ENCODE measurements at regions not wholly inside any gene's neighbourhood (a gene's known extent, or its start where the extent isn't known, plus 50 kb on each side); places are given as distances from the start of the nearest gene placed in this dataset.

- no peak overlapping the region for H3K4me3 ChIP-seq
- no peak overlapping the region for H3K27ac ChIP-seq
These were observed 818.1 kb upstream of the SOX11 start for GRCh38 chr2:4873876-4874593.

DNA sequence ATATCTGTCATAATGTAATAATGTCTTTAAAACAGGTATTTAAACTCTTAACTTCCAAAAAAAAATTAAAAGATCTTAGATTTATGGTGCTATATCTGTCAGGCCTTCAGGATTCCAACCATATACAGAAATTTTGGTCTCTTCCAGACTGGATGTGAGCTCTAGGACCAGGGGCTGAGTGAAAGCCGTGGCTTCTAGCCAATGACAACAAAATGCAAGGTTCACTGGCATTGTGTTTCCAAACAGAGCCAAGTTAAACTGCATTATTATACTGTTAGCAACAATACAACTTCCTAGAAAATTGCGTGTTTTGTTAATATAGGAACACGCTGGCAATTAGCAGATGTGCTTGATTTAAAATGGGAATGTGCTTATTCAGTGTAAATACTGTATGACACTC is 809.8 kb upstream of the SOX11 start:
- H3K27ac ChIP-seq = no peak overlapping the region
- no peak overlapping the region for H3K4me3 ChIP-seq

- no peak overlapping the region for H3K4me3 ChIP-seq
These were observed 809.2 kb upstream of the SOX11 start for GRCh38 chr2:4882941-4883340.

GRCh38 chr2:4883375-4883774 is 808.8 kb upstream of the SOX11 start:
- Histone ChIP-seq H3K27ac (no peak overlapping the region), H3K4me3 (no peak overlapping the region)

More at GRCh38 chr2:4882941-4883340, 809.2 kb upstream of the SOX11 start:
- no peak overlapping the region for H3K27ac ChIP-seq

- Histone ChIP-seq H3K27ac (no peak overlapping the region), H3K4me3 (no peak overlapping the region)
These were observed 808.0 kb upstream of the SOX11 start for GRCh38 chr2:4884117-4884571.

- H3K27ac ChIP-seq = no peak overlapping the region
- no peak overlapping the region for H3K4me3 ChIP-seq
These were observed 800.8 kb upstream of the SOX11 start for GRCh38 chr2:4891394-4891793.

GRCh38 chr2:4895371-4895770 is 796.8 kb upstream of the SOX11 start:
- H3K27ac ChIP-seq = no peak overlapping the region
- H3K4me3 ChIP-seq = no peak overlapping the region

GRCh38 chr2:4898706-4899105 is 793.5 kb upstream of the SOX11 start:
- Histone ChIP-seq H3K27ac (no peak overlapping the region), H3K4me3 (no peak overlapping the region)

GRCh38 chr2:4900242-4900641 is 791.9 kb upstream of the SOX11 start:
- Histone ChIP-seq H3K4me3 (no peak overlapping the region), H3K27ac (no peak overlapping the region)

- Histone ChIP-seq H3K27ac (no peak overlapping the region), H3K4me3 (no peak overlapping the region)
These were observed 791.1 kb upstream of the SOX11 start for GRCh38 chr2:4900861-4901770.

DNA sequence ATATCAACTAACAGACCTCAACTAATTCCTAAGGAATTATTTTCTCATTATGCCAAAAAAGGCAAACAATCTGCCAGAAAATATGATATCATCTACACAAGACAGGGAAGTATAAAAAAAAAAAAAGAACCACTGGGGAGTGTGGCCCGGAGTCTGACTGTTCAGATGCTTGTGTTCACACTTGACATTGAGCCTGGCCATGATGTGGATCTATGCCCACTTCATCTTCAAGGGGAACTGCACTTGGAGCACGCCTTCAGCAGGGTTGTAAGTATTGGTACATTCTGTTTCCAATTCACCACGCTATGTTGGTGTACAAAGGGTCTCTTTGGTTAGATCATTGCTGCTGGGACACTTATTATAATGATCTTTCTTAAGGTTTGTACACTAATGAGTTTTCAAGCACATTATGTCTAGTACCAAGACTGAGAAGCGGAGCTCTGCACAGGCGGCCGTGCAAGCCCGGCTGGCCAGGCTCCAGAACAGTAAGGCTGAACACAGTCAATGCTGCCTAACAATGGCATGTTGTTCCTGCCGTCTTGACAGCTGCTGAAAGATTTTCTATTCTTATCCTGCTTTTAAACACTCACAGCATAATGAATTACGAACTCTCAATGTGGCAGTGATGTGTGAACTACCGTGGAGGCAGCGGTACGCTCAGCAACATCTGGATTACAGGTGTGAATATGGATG is 788.4 kb upstream of the SOX11 start:
- no peak overlapping the region for H3K4me3 ChIP-seq
- no peak overlapping the region for H3K27ac ChIP-seq

GRCh38 chr2:4908461-4908860 is 783.7 kb upstream of the SOX11 start:
- H3K4me3 ChIP-seq = no peak overlapping the region
- no peak overlapping the region for H3K27ac ChIP-seq

GRCh38 chr2:4909346-4910009 is 782.7 kb upstream of the SOX11 start:
- Histone ChIP-seq H3K4me3 (no peak overlapping the region), H3K27ac (no peak overlapping the region)

DNA sequence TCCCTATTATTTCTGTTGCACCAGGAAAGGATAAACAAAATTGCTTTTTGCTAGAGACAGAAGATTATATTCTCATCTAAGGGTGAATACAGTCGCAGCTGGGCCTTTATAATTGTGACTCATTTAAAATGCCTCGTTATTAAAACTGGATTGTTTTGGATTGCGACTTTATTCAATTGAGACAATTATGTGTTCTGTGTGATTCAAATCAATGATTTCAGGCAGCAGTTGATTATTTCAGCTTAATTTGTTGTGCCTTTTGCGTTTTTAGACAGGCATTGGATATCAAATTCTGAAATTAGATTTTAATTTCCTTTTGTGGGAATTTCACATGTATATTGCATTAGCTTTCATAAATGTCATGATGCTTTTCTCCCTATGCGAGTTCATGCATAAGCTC is 778.1 kb upstream of the SOX11 start:
- Histone ChIP-seq H3K4me3 (no peak overlapping the region), H3K27ac (no peak overlapping the region)

GRCh38 chr2:4914551-4914950 is 777.6 kb upstream of the SOX11 start:
- H3K27ac ChIP-seq = no peak overlapping the region
- no peak overlapping the region for H3K4me3 ChIP-seq

GRCh38 chr2:4915357-4915756 is 776.8 kb upstream of the SOX11 start:
- no peak overlapping the region for H3K27ac ChIP-seq
- H3K4me3 ChIP-seq = no peak overlapping the region

GRCh38 chr2:4916094-4916493 is 776.1 kb upstream of the SOX11 start:
- H3K27ac ChIP-seq = no peak overlapping the region

GRCh38 chr2:4930704-4931103 is 761.5 kb upstream of the SOX11 start:
- Histone ChIP-seq H3K27ac (no peak overlapping the region), H3K4me3 (no peak overlapping the region)

More at GRCh38 chr2:4916094-4916493, 776.1 kb upstream of the SOX11 start:
- H3K4me3 ChIP-seq = no peak overlapping the region

DNA sequence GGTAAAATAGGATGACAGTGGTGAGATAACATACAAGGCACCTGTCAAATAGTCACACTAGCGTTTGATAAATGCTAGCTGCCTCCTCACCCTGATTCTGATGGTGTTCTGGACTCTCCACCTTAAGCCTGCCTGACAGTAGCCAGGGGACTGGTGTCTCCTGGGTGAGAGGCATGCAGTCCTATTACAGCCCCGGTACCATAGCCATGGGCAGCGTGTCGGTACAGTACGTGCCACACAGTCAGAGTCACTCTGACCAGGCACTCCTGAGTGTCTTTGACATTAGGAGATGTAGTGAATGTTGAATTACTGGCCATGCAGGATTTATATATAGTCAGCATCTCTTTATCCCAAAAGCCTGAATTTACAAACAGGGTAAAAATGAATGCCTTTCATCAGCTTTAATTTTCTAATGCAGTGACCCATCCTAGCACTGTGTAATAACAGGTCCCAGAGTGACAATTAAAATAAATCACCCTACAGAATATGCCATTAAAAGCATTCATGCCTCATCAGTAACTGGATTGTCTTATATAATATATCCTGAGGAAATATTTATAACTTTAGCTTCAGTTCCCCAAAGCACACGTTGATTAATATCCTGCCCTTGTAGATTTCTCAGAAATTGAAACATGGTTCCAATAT is 760.3 kb upstream of the SOX11 start:
- H3K27ac ChIP-seq = no peak overlapping the region
- H3K4me3 ChIP-seq = no peak overlapping the region
